Astrocyte of the spinal cord (primary cell): ENCODE measurements at regions not wholly inside any gene's neighbourhood (a gene's known extent, or its start where the extent isn't known, plus 50 kb on each side); places are given as distances from the start of the nearest gene placed in this dataset.

Source experiments
- DNase-seq: peaks from one replicate; pipeline ENCODE4 v3.0.0; 2011; ENCODE audit warnings: low read depth, low spot score
- H3K4me3 ChIP-seq: 2 replicates; pipeline ENCODE4 v1.5.1; 2011; ENCODE audit warnings: low read depth, mild to moderate bottlenecking, low read length, moderate library complexity
- in situ Hi-C: cut with HindIII; loops from 2 replicates; pipeline ENCODE4 v1.10.0; 2017; ENCODE audit warnings: low sequenced_read_pairs
- TF ChIP-seq, protein P1 (sequence below): IDR thresholded peaks from 2 replicates; pipeline ENCODE4 v1.5.1; 2012; ENCODE audit warnings: low read depth, mild to moderate bottlenecking, low read length, inconsistent platforms

DNA sequence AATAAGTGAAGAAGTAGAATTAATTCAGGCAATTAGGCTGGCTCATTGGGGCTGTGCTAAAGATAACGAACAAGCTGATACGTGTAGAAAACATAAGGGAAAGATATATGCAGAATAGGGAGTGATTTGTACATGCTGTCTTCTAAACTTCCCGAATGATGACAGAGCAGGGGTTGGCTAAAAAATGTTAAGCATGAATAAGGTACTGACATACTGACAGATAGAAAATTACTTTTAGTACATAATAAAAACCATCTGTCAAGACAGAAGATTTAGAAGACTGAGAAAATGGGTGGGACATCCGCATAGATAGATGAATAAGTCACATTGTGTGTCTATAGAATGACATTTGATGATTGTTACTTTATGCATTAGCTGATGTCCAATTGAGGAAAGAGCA, 158.8 kb upstream of the ZNF804B start:
- no peak overlapping the region for H3K4me3 ChIP-seq
- in situ Hi-C loops: no loop called here
- DNase-seq: no peak
- TF ChIP-seq, protein P1, sequence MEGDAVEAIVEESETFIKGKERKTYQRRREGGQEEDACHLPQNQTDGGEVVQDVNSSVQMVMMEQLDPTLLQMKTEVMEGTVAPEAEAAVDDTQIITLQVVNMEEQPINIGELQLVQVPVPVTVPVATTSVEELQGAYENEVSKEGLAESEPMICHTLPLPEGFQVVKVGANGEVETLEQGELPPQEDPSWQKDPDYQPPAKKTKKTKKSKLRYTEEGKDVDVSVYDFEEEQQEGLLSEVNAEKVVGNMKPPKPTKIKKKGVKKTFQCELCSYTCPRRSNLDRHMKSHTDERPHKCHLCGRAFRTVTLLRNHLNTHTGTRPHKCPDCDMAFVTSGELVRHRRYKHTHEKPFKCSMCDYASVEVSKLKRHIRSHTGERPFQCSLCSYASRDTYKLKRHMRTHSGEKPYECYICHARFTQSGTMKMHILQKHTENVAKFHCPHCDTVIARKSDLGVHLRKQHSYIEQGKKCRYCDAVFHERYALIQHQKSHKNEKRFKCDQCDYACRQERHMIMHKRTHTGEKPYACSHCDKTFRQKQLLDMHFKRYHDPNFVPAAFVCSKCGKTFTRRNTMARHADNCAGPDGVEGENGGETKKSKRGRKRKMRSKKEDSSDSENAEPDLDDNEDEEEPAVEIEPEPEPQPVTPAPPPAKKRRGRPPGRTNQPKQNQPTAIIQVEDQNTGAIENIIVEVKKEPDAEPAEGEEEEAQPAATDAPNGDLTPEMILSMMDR: no peak

- in situ Hi-C loops: no loop called here
- no peak overlapping the region for H3K4me3 ChIP-seq
- TF ChIP-seq, protein P1: no peak
- no peak for DNase-seq
Observed at GRCh38 chr7:88599528-88599927, 160.0 kb upstream of the ZNF804B start.

GRCh38 chr7:88597941-88598425, 161.5 kb upstream of the ZNF804B start:
- H3K4me3 ChIP-seq: no peak overlapping the region
- no peak for DNase-seq
- TF ChIP-seq, protein P1: no peak
- in situ Hi-C loops: no loop called here

GRCh38 chr7:88590963-88591362, 168.5 kb upstream of the ZNF804B start:
- no peak overlapping the region for H3K4me3 ChIP-seq
- in situ Hi-C loops: no loop called here
- no peak for DNase-seq
- TF ChIP-seq, protein P1: no peak

- TF ChIP-seq, protein P1: no peak
- H3K4me3 ChIP-seq: no peak overlapping the region
- in situ Hi-C loops: no loop called here
- no peak for DNase-seq
Observed at GRCh38 chr7:88589927-88590326, 169.6 kb upstream of the ZNF804B start.

DNA sequence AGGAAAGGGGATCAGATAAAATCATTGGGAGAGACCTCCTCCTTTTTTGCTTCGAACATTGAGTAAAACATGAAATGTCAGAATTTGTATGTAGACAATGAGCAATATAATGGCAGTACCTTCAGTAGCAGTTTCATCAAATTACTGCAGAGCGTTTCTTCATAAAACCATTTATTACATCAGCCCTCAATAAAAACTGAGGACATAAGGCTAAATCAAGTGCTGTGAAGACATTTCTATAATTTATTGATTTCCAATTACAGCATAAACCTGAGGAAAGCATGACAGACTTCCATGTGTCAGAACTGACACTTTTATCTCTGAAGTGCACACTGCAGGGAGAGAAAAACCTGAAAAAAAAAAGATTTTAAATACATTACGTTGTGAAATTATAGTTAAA, 172.6 kb upstream of the ZNF804B start:
- H3K4me3 ChIP-seq: no peak overlapping the region
- in situ Hi-C loops: no loop called here
- DNase-seq: no peak
- TF ChIP-seq, protein P1: no peak

- in situ Hi-C loops: no loop called here
- no peak overlapping the region for H3K4me3 ChIP-seq
- TF ChIP-seq, protein P1: no peak
- DNase-seq: no peak
Observed at GRCh38 chr7:88586219-88586618, 173.3 kb upstream of the ZNF804B start.
